Hepatocyte (in vitro differentiated cells): ENCODE measurements at regions not wholly inside any gene's neighbourhood (a gene's known extent, or its start where the extent isn't known, plus 50 kb on each side); places are given as distances from the start of the nearest gene placed in this dataset.

Source experiments
- EZH2phosphoT487 ChIP-seq: fragments of 200-600 bp; sonication (generic); IDR thresholded peaks from one replicate; pipeline ENCODE4 v1.6.1; 2018; ENCODE audit warnings: antibody characterized with exemption, mild to moderate bottlenecking, low read depth, moderate library complexity; ENCODE audit not compliant: unreplicated experiment, severe bottlenecking
- TF ChIP-seq, protein P1 (sequence below): fragments of 200-600 bp; sonication (generic); IDR thresholded peaks from 2 replicates; pipeline ENCODE4 v1.5.1; 2016; ENCODE audit warnings: antibody characterized with exemption, mild to moderate bottlenecking; ENCODE audit not compliant: poor library complexity

DNA sequence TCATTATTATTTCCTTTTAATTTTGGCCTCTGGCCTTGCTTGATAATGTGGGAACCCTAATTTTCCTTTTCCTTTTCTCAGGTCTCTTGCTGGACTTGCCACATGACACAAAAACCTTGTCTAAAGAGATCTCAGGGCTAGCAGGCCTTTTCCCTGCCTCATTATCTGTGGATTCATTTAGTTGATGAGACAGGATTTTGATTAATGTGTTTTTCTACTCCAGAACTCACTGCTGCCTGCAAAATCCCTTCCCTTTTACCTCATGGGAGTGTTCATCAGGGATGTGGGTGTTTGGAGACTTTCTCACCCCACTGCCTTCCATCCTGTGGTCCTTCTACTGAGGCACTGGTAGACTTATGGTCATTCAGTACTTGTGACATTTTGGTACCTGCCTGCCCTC lies 56.2 kb upstream of the MAMDC2 start:
- TF ChIP-seq, protein P1, sequence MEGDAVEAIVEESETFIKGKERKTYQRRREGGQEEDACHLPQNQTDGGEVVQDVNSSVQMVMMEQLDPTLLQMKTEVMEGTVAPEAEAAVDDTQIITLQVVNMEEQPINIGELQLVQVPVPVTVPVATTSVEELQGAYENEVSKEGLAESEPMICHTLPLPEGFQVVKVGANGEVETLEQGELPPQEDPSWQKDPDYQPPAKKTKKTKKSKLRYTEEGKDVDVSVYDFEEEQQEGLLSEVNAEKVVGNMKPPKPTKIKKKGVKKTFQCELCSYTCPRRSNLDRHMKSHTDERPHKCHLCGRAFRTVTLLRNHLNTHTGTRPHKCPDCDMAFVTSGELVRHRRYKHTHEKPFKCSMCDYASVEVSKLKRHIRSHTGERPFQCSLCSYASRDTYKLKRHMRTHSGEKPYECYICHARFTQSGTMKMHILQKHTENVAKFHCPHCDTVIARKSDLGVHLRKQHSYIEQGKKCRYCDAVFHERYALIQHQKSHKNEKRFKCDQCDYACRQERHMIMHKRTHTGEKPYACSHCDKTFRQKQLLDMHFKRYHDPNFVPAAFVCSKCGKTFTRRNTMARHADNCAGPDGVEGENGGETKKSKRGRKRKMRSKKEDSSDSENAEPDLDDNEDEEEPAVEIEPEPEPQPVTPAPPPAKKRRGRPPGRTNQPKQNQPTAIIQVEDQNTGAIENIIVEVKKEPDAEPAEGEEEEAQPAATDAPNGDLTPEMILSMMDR, result no peak
- no peak for TF ChIP-seq EZH2phosphoT487
